NCI-H2196 (cell line): ENCODE measurements at regions not wholly inside any gene's neighbourhood (a gene's known extent, or its start where the extent isn't known, plus 50 kb on each side); places are given as distances from the start of the nearest gene placed in this dataset.

Source experiments
- DNase-seq: peaks from one replicate; lab custom pipeline; 2025; ENCODE audit not compliant: unreplicated experiment; lab: John Stamatoyannopoulos, UW

- no peak for DNase-seq
Observed at GRCh38 chr14:100399052-100399849, 76.1 kb downstream of the SLC25A47 start.

GRCh38 chr14:100400115-100400514 lies 77.0 kb downstream of the SLC25A47 start:
- DNase-seq = no peak

- no peak for DNase-seq
Observed at GRCh38 chr14:100401031-100401692, 78.0 kb downstream of the SLC25A47 start.

- DNase-seq = no peak
Observed at GRCh38 chr14:100401792-100402191, 78.7 kb downstream of the SLC25A47 start.

GRCh38 chr14:100402631-100403030 lies 79.5 kb downstream of the SLC25A47 start:
- no peak for DNase-seq

- no peak for DNase-seq
Observed at GRCh38 chr14:100403105-100403504, 80.0 kb downstream of the SLC25A47 start.

- DNase-seq = no peak
Observed at GRCh38 chr14:100403802-100404365, 80.7 kb downstream of the SLC25A47 start.

GRCh38 chr14:100404419-100404818 lies 81.3 kb downstream of the SLC25A47 start:
- no peak for DNase-seq

GRCh38 chr14:100405760-100406455 lies 82.8 kb downstream of the SLC25A47 start:
- DNase-seq = no peak

- no peak for DNase-seq
Observed at GRCh38 chr14:100406505-100407131, 83.5 kb downstream of the SLC25A47 start.

- no peak for DNase-seq
Observed at GRCh38 chr14:100407376-100408102, 84.4 kb downstream of the SLC25A47 start.

GRCh38 chr14:100408350-100409002 lies 85.3 kb downstream of the SLC25A47 start:
- no peak for DNase-seq

- no peak for DNase-seq
Observed at GRCh38 chr14:100409003-100409360, 85.8 kb downstream of the SLC25A47 start.

- DNase-seq = no peak
Observed at GRCh38 chr14:100409651-100410050, 86.5 kb downstream of the SLC25A47 start.

- no peak for DNase-seq
Observed at GRCh38 chr14:100410056-100410565, 87.0 kb downstream of the SLC25A47 start.

- no peak for DNase-seq
Observed at GRCh38 chr14:100413699-100414098, 90.6 kb downstream of the SLC25A47 start.

- no peak for DNase-seq
Observed at GRCh38 chr14:100415226-100415625, 92.1 kb downstream of the SLC25A47 start.

- DNase-seq = no peak
Observed at GRCh38 chr14:100416081-100416680, 93.0 kb downstream of the SLC25A47 start.
